HepG2 (cell line): ENCODE measurements at regions not wholly inside any gene's neighbourhood (a gene's known extent, or its start where the extent isn't known, plus 50 kb on each side); places are given as distances from the start of the nearest gene placed in this dataset.

Experiments used
- KDM1A ChIP-seq: IDR thresholded peaks from 2 replicates; pipeline ENCODE4 v1.6.1; 2016; ENCODE audit warnings: missing compliant biosample characterization
- MAFG ChIP-seq: sonication (generic); formaldehyde crosslinking; IDR thresholded peaks from 2 replicates; pipeline ENCODE4 v1.5.1; 2020; ENCODE audit warnings: mild to moderate bottlenecking, missing genetic modification reagents
- MZF1 ChIP-seq: sonication (generic); formaldehyde crosslinking; IDR thresholded peaks from 2 replicates; pipeline ENCODE4 v1.8.1; 2023; ENCODE audit warnings: mild to moderate bottlenecking, missing genetic modification reagents, borderline replicate concordance
- SMARCC2 ChIP-seq: fragments of 450-650 bp; IDR thresholded peaks from 2 replicates; pipeline ENCODE4 v1.6.1; 2017; ENCODE audit warnings: antibody characterized with exemption, mild to moderate bottlenecking
- TP53 ChIP-seq: sonication (generic); formaldehyde crosslinking; conservative IDR thresholded peaks from 2 replicates; pipeline ENCODE4 v1.4.0; 2020; ENCODE audit warnings: missing genetic modification reagents
- U2AF1 ChIP-seq: fragments of 200-400 bp; formaldehyde crosslinking; optimal IDR thresholded peaks from 2 replicates; pipeline ENCODE3; 2017; ENCODE audit warnings: mild to moderate bottlenecking, low read depth, low read length
- ZFP82 ChIP-seq: sonication (generic); formaldehyde crosslinking; IDR thresholded peaks from 2 replicates; pipeline ENCODE4 v1.5.1; 2020; ENCODE audit warnings: mild to moderate bottlenecking, missing genetic modification reagents, borderline replicate concordance
- ZNF224 ChIP-seq: sonication (generic); formaldehyde crosslinking; IDR thresholded peaks from 2 replicates; pipeline ENCODE4 v1.5.0; 2020; ENCODE audit warnings: mild to moderate bottlenecking, missing genetic modification reagents
- ZNF318 ChIP-seq: sonication (generic); formaldehyde crosslinking; IDR thresholded peaks from 2 replicates; pipeline ENCODE4 v1.4.0; 2020; ENCODE audit warnings: mild to moderate bottlenecking, missing genetic modification reagents
- ZNF44 ChIP-seq: sonication (generic); formaldehyde crosslinking; IDR thresholded peaks from 2 replicates; pipeline ENCODE4 v1.5.1; 2020; ENCODE audit warnings: mild to moderate bottlenecking, missing genetic modification reagents
- ZSCAN29 ChIP-seq: sonication (generic); formaldehyde crosslinking; conservative IDR thresholded peaks from 2 replicates; pipeline ENCODE4 v1.4.0; 2020; ENCODE audit warnings: mild to moderate bottlenecking, missing genetic modification reagents
- TF ChIP-seq, protein P1 (sequence below): IDR thresholded peaks from 2 replicates; pipeline ENCODE4 v1.4.0; 2020; ENCODE audit warnings: mild to moderate bottlenecking, missing genetic modification reagents
- TF ChIP-seq, protein P2 (sequence below): sonication (generic); formaldehyde crosslinking; conservative IDR thresholded peaks from 2 replicates; pipeline ENCODE4 v1.8.0; 2022; ENCODE audit warnings: missing genetic modification reagents
- TF ChIP-seq, protein P3 (sequence below): IDR thresholded peaks from 2 replicates; pipeline ENCODE4 v1.6.1; 2018; ENCODE audit warnings: missing genetic modification reagents, mild to moderate bottlenecking, missing compliant biosample characterization

DNA sequence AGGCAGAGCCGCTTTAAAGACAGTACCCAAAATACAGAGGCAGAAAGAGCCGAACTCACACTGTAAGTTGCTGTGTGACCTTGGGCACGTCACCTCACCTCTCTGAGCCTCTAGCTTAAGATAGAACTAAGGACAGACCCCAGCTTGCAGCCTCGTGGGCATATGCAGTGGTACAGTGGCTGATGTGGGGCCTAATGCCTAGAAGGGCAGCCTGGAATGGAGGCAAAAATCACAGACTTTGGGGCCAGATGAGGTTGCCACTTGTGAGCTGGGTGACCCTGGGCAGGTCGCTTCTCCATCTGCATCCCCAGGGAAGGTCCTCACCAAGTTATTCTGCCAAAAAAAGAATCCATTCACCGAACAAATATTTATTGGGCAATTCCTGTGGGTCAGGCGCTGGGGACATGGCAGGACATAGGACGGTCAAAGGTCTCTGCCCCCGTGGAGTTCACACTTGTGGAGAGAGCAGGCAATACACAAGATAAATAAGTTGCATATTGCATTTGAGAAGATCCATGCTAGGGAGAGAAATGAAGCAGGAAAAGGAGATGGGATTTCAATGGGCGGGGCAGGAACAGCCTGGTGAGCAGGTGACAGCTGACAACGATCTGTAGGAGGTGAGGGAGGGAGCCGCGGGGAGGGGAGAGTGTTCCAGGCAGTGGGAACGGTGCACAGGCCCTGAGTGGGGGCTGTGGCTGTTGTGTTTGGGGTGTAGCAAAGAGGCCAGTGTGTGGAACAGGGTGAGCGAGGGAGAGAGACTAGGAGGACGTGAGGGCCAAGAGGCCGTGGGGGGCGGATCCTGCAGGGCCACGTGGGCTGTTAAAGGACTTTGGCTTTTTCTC, 115.2 kb downstream of the CEBPB start (continued):
- no peak; the same call in 1 of the 2 replicates for TF ChIP-seq TP53
- no peak for TF ChIP-seq ZFP82
- TF ChIP-seq ZSCAN29 (CRISPR knock-in tag), result peak; percentile 46; the same call in 1 of the 2 replicates
- TF ChIP-seq ZNF224 (CRISPR knock-in tag), result peak; percentile 92
- TF ChIP-seq SMARCC2, result no peak
- peak; percentile 93 for TF ChIP-seq KDM1A (CRISPR knock-in tag)
- TF ChIP-seq MAFG (CRISPR knock-in tag), result no peak
- peak; percentile 9 for TF ChIP-seq MZF1 (CRISPR knock-in tag)
- peak; percentile 27 for TF ChIP-seq ZNF44
- TF ChIP-seq ZNF318 (CRISPR knock-in tag), result peak; percentile 95
- no peak for TF ChIP-seq U2AF1
- TF ChIP-seq, protein P1, sequence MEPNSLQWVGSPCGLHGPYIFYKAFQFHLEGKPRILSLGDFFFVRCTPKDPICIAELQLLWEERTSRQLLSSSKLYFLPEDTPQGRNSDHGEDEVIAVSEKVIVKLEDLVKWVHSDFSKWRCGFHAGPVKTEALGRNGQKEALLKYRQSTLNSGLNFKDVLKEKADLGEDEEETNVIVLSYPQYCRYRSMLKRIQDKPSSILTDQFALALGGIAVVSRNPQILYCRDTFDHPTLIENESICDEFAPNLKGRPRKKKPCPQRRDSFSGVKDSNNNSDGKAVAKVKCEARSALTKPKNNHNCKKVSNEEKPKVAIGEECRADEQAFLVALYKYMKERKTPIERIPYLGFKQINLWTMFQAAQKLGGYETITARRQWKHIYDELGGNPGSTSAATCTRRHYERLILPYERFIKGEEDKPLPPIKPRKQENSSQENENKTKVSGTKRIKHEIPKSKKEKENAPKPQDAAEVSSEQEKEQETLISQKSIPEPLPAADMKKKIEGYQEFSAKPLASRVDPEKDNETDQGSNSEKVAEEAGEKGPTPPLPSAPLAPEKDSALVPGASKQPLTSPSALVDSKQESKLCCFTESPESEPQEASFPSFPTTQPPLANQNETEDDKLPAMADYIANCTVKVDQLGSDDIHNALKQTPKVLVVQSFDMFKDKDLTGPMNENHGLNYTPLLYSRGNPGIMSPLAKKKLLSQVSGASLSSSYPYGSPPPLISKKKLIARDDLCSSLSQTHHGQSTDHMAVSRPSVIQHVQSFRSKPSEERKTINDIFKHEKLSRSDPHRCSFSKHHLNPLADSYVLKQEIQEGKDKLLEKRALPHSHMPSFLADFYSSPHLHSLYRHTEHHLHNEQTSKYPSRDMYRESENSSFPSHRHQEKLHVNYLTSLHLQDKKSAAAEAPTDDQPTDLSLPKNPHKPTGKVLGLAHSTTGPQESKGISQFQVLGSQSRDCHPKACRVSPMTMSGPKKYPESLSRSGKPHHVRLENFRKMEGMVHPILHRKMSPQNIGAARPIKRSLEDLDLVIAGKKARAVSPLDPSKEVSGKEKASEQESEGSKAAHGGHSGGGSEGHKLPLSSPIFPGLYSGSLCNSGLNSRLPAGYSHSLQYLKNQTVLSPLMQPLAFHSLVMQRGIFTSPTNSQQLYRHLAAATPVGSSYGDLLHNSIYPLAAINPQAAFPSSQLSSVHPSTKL (CRISPR knock-in tag), result peak; percentile 97
- TF ChIP-seq, protein P2, sequence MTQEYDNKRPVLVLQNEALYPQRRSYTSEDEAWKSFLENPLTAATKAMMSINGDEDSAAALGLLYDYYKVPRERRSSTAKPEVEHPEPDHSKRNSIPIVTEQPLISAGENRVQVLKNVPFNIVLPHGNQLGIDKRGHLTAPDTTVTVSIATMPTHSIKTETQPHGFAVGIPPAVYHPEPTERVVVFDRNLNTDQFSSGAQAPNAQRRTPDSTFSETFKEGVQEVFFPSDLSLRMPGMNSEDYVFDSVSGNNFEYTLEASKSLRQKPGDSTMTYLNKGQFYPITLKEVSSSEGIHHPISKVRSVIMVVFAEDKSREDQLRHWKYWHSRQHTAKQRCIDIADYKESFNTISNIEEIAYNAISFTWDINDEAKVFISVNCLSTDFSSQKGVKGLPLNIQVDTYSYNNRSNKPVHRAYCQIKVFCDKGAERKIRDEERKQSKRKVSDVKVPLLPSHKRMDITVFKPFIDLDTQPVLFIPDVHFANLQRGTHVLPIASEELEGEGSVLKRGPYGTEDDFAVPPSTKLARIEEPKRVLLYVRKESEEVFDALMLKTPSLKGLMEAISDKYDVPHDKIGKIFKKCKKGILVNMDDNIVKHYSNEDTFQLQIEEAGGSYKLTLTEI (CRISPR knock-in tag), result no peak
- TF ChIP-seq, protein P3, sequence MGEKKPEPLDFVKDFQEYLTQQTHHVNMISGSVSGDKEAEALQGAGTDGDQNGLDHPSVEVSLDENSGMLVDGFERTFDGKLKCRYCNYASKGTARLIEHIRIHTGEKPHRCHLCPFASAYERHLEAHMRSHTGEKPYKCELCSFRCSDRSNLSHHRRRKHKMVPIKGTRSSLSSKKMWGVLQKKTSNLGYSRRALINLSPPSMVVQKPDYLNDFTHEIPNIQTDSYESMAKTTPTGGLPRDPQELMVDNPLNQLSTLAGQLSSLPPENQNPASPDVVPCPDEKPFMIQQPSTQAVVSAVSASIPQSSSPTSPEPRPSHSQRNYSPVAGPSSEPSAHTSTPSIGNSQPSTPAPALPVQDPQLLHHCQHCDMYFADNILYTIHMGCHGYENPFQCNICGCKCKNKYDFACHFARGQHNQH (CRISPR knock-in tag), result peak; percentile 75
